Body of pancreas (tissue), 4 donors: ENCODE measurements at regions not wholly inside any gene's neighbourhood (a gene's known extent, or its start where the extent isn't known, plus 50 kb on each side); places are given as distances from the start of the nearest gene placed in this dataset.

Source experiments
- ATAC-seq: fragments of 150-250 bp; one replicate; pipeline ENCODE4 v1.9.1; 2016
- DNase-seq, 4 donors: peaks; one replicate each; pipeline ENCODE4 v3.0.0-alpha.2; 2019
- H3K27ac ChIP-seq, 4 donors: fragments of 200-600 bp; sonication (generic); 1 replicate in 3 of 4; 2 replicates in 1 of 4; pipeline versions ENCODE4 v1.5.1 to v1.6.1; 2016 to 2019; ENCODE audit warnings: mild to moderate bottlenecking in 1 of 4, mixed read lengths in 1 of 4, moderate library complexity in 1 of 4
- H3K27me3 ChIP-seq, 2 donors: fragments of 200-600 bp; sonication (generic); one replicate each; pipeline ENCODE4 v1.6.0; 2016; ENCODE audit warnings: mild to moderate bottlenecking in 1 of 2
- H3K36me3 ChIP-seq, 2 donors: fragments of 200-600 bp; sonication (generic); replicated peaks in 1 of 2; 2 replicates each; pipeline ENCODE4 v1.5.1; 2016; ENCODE audit warnings: low read depth in 2 of 2; ENCODE audit not compliant: insufficient read depth in 1 of 2
- H3K4me1 ChIP-seq: fragments of 200-600 bp; sonication (generic); one replicate; pipeline ENCODE4 v1.6.0; 2016
- H3K4me3 ChIP-seq, 2 donors: fragments of 200-600 bp; sonication (generic); 1 replicate in 1 of 2; 2 replicates in 1 of 2; pipeline ENCODE4 v1.5.1; 2016 to 2019
- H3K9me3 ChIP-seq, 3 donors: fragments of 200-600 bp; sonication (generic); 1 replicate in 2 of 3; 2 replicates in 1 of 3; pipeline ENCODE4 v1.5.1; 2016
- POLR2A ChIP-seq, 3 donors: fragments of 450-650 bp; IDR thresholded peaks; one replicate each; pipeline ENCODE4 v1.6.1; 2016; ENCODE audit warnings: antibody characterized with exemption in 3 of 3, mild to moderate bottlenecking in 2 of 3
- WGBS, 2 donors: methylation state at CpG; one replicate each; pipeline ENCODE4 v1.1.5; 2017; 5-methylcytosine and 5-hydroxymethylcytosine counted together
- intact Hi-C: fragments of 100-400 bp; cut with DNase I; formaldehyde crosslinking; loops from one replicate; pipeline ENCODE4 v1.15.1; 2023
- TF ChIP-seq, protein P1 (sequence below), 7 experiments: fragments of 450-650 bp in 4 of 7; fragments of 200-600 bp in 3 of 7; sonication (generic) in 3 of 7; IDR thresholded peaks; one replicate each; pipeline ENCODE4 v1.5.1; 2016 to 2019; ENCODE audit warnings: antibody characterized with exemption in 7 of 7

DNA sequence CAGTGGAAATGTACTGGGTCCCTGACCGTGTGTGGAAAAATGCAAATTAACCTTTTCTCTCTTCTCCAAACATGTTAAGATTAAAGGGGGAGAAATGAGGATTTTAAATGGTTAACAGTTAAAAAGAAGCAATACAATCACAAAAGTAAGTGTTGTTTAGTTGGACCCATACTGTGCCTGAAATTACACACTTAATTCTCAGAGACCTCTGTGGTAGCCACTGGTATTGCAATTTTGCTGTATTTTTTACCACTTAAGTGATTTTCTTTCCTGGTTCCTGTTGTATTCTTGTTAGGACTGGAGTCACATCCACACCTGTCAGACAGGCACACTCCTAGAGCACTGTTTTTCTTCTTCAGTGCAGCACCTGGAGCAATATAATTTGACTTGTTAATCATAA lies 179.6 kb upstream of the PDGFD start:
- intact Hi-C loops, result no loop called here
- H3K9me3 ChIP-seq, result no peaks in the 10 kb centered on the region
- no peaks in the 10 kb centered on the region for H3K4me1 ChIP-seq
- H3K4me3 ChIP-seq, result no peak overlapping the region
- no peak overlapping the region for H3K27ac ChIP-seq
- no peaks in the 10 kb centered on the region for H3K27me3 ChIP-seq
- WGBS, 2 donors, result 85 to 97% methylated on average over 1 of the region's 1 CpG
- no peaks in the 10 kb centered on the region for H3K36me3 ChIP-seq
- no peak for TF ChIP-seq POLR2A (IDR thresholded peaks at IDR 0.05)
- TF ChIP-seq, protein P1, sequence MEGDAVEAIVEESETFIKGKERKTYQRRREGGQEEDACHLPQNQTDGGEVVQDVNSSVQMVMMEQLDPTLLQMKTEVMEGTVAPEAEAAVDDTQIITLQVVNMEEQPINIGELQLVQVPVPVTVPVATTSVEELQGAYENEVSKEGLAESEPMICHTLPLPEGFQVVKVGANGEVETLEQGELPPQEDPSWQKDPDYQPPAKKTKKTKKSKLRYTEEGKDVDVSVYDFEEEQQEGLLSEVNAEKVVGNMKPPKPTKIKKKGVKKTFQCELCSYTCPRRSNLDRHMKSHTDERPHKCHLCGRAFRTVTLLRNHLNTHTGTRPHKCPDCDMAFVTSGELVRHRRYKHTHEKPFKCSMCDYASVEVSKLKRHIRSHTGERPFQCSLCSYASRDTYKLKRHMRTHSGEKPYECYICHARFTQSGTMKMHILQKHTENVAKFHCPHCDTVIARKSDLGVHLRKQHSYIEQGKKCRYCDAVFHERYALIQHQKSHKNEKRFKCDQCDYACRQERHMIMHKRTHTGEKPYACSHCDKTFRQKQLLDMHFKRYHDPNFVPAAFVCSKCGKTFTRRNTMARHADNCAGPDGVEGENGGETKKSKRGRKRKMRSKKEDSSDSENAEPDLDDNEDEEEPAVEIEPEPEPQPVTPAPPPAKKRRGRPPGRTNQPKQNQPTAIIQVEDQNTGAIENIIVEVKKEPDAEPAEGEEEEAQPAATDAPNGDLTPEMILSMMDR (IDR thresholded peaks at IDR 0.05), result peak in 5 of 7 experiments; percentile 28 to 35 (median 33)
- DNase-seq (no peak), ATAC-seq (peak; percentile 48)

DNA sequence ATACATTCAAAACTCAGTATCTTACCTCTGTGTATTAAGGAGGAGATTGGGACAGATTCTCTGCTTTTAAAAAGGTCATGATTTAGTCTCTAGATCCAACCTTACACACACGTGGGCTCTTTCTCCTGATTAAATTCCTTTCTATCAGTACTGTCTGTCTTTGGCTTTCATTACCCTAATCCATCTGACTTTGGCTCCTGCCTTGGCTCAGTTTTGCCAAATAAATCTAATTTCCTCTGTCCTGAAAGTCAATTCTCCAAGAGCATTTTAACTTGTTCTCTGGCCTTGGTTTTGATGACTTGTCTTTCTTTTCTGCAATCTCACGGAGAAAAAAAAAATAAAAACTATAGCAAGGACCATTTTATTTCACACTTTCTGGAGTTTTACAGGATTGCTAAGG lies 176.6 kb upstream of the PDGFD start:
- ATAC-seq, result no peak
- H3K9me3 ChIP-seq, result no peaks in the 10 kb centered on the region
- intact Hi-C loops, result no loop called here

GRCh38 chr11:104339380-104339831 lies 175.5 kb upstream of the PDGFD start:
- 85 to 94% methylated on average over 9 to 10 of the region's 10 CpGs for WGBS, 2 donors
- ATAC-seq (no peak), DNase-seq (no peak)
- intact Hi-C loops, result no loop called here
- Histone ChIP-seq H3K4me3 (no peak overlapping the region), H3K27ac (no peak overlapping the region), H3K36me3 (no peaks in the 10 kb centered on the region), H3K4me1 (no peaks in the 10 kb centered on the region), H3K27me3 (no peaks in the 10 kb centered on the region), H3K9me3 (no peaks in the 10 kb centered on the region)
- no peak for TF ChIP-seq POLR2A (IDR thresholded peaks at IDR 0.05)
- TF ChIP-seq, protein P1 (IDR thresholded peaks at IDR 0.05), result no peak

More for the DNA sequence above, 176.6 kb upstream of the PDGFD start:
- 44 to 57% methylated on average over 2 of the region's 2 CpGs for WGBS, 2 donors
- Histone ChIP-seq H3K4me1 (no peaks in the 10 kb centered on the region), H3K4me3 (no peak overlapping the region), H3K36me3 (no peaks in the 10 kb centered on the region), H3K27ac (no peak overlapping the region), H3K27me3 (no peaks in the 10 kb centered on the region)
- TF ChIP-seq, protein P1 (IDR thresholded peaks at IDR 0.05), result no peak
- no peak for TF ChIP-seq POLR2A (IDR thresholded peaks at IDR 0.05)
- DNase-seq, result no peak

DNA sequence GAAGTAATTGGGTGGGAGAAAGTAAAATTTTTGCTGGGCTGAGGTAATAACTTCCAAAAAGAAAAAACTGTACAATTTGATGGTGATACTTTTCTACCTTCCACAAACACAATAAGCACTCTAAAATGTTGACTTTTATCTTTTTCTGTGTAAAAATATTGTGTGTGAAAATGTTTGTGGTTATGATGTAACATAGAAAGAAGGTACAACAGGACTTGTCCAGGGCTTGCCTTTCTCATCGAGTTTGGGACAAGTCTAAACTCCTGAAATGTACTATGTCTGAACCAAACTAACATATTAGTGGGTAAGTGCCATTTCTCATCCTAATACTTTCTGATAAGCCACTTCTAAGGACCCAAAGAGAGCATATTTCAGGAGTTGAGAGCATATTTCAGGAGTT lies 174.2 kb upstream of the PDGFD start:
- ATAC-seq, result no peak
- WGBS, 2 donors, result 67 to 70% methylated on average over 1 of the region's 1 CpG

GRCh38 chr11:104337273-104337672 lies 173.3 kb upstream of the PDGFD start:
- Histone ChIP-seq H3K36me3 (no peaks in the 10 kb centered on the region), H3K9me3 (no peaks in the 10 kb centered on the region), H3K4me3 (no peak overlapping the region), H3K4me1 (no peaks in the 10 kb centered on the region), H3K27me3 (no peaks in the 10 kb centered on the region), H3K27ac (no peak overlapping the region)
- ATAC-seq (no peak), DNase-seq (no peak)
- TF ChIP-seq POLR2A (IDR thresholded peaks at IDR 0.05), result no peak
- TF ChIP-seq, protein P1 (IDR thresholded peaks at IDR 0.05), result no peak
- intact Hi-C loops, result no loop called here
- WGBS, 2 donors, result 84 to 91% methylated on average over 3 of the region's 3 CpGs

More for the DNA sequence above, 174.2 kb upstream of the PDGFD start:
- Histone ChIP-seq H3K27me3 (no peaks in the 10 kb centered on the region), H3K4me3 (no peak overlapping the region), H3K4me1 (no peaks in the 10 kb centered on the region), H3K36me3 (no peaks in the 10 kb centered on the region), H3K9me3 (no peaks in the 10 kb centered on the region), H3K27ac (no peak overlapping the region)
- no peak for DNase-seq
- intact Hi-C loops, result no loop called here
- TF ChIP-seq, protein P1 (IDR thresholded peaks at IDR 0.05), result no peak
- TF ChIP-seq POLR2A (IDR thresholded peaks at IDR 0.05), result no peak
